GM18909 (cell line): ENCODE measurements at regions not wholly inside any gene's neighbourhood (a gene's known extent, or its start where the extent isn't known, plus 50 kb on each side); places are given as distances from the start of the nearest gene placed in this dataset.

Experiments
- ATAC-seq: cut with Tn5 transposase; IDR thresholded peaks from one replicate; pipeline ENCODE4 v1.9.1; 2021; ENCODE audit warnings: mild to moderate bottlenecking; ENCODE audit not compliant: unreplicated experiment, poor library complexity

- no peak for ATAC-seq
These were observed 128.2 kb downstream of the EDN3 start for GRCh38 chr20:59428441-59429205.

- ATAC-seq: no peak
These were observed 129.0 kb downstream of the EDN3 start for GRCh38 chr20:59429396-59429795.

- no peak for ATAC-seq
These were observed 130.6 kb downstream of the EDN3 start for GRCh38 chr20:59431014-59431413.

GRCh38 chr20:59434960-59435359, 134.5 kb downstream of the EDN3 start:
- no peak for ATAC-seq

GRCh38 chr20:59435518-59435917, 135.1 kb downstream of the EDN3 start:
- ATAC-seq: no peak

- ATAC-seq: no peak
These were observed 137.2 kb downstream of the EDN3 start for GRCh38 chr20:59437601-59438031.

- ATAC-seq: no peak
These were observed 137.8 kb downstream of the EDN3 start for GRCh38 chr20:59438201-59438600.

GRCh38 chr20:59439243-59439642, 138.8 kb downstream of the EDN3 start:
- ATAC-seq: no peak

GRCh38 chr20:59441306-59441705, 140.9 kb downstream of the EDN3 start:
- no peak for ATAC-seq

GRCh38 chr20:59441860-59442810, 141.7 kb downstream of the EDN3 start:
- ATAC-seq: no peak

- no peak for ATAC-seq
These were observed 143.1 kb downstream of the EDN3 start for GRCh38 chr20:59443550-59443949.

GRCh38 chr20:59446376-59446775, 146.0 kb downstream of the EDN3 start:
- ATAC-seq: no peak

GRCh38 chr20:59448196-59448595, 147.8 kb downstream of the EDN3 start:
- no peak for ATAC-seq

- ATAC-seq: no peak
These were observed 148.5 kb downstream of the EDN3 start for GRCh38 chr20:59448851-59449444.

GRCh38 chr20:59451066-59451630, 150.7 kb downstream of the EDN3 start:
- no peak for ATAC-seq

- no peak for ATAC-seq
These were observed 151.2 kb downstream of the EDN3 start for GRCh38 chr20:59451641-59452040.

- no peak for ATAC-seq
These were observed 151.5 kb upstream of the PHACTR3 start for GRCh38 chr20:59452856-59453255.

GRCh38 chr20:59453759-59454560, 150.4 kb upstream of the PHACTR3 start:
- no peak for ATAC-seq

- ATAC-seq: no peak
These were observed 148.7 kb upstream of the PHACTR3 start for GRCh38 chr20:59455402-59456341.
